ENCODE measurements at regions not wholly inside any gene's neighbourhood (a gene's known extent, or its start where the extent isn't known, plus 50 kb on each side); places are given as distances from the start of the nearest gene placed in this dataset.

- ChIA-PET POLR2A (no interaction called here), CTCF (no interaction called here)
- no peak overlapping the region for H3K4me3 Mint-ChIP-seq
Measured at GRCh38 chr2:33931164-33931563, 332.1 kb upstream of the FAM98A start.

GRCh38 chr2:33929467-33929866 is 330.4 kb upstream of the FAM98A start:
- no peak overlapping the region for H3K4me3 Mint-ChIP-seq
- no peaks in the 10 kb centered on the region for H3K27me3 Mint-ChIP-seq (ENCODE audit: low read depth)
- ATAC-seq, result no peak
- no peaks in the 10 kb centered on the region for H3K9me3 Mint-ChIP-seq
- ChIA-PET CTCF (no interaction called here), POLR2A (no interaction called here)
- H3K36me3 Mint-ChIP-seq, result no peaks in the 10 kb centered on the region
- no peak for TF ChIP-seq ZBTB43 (CRISPR knock-in tag; IDR thresholded peaks at IDR 0.05)
- no peak for TF ChIP-seq E2F4 (CRISPR knock-in tag; IDR thresholded peaks at IDR 0.05; ENCODE audit: borderline replicate concordance, low read depth)
- no peak for TF ChIP-seq IRF1 (CRISPR knock-in tag; IDR thresholded peaks at IDR 0.05)
- H3K27ac Mint-ChIP-seq, result no peak overlapping the region
- peaks cover 8% of the 10 kb centered on the region for H3K4me1 Mint-ChIP-seq
- DNase-seq (ENCODE audit: low spot score), result no peak

More at GRCh38 chr2:33931164-33931563, 332.1 kb upstream of the FAM98A start:
- no peaks in the 10 kb centered on the region for H3K27me3 Mint-ChIP-seq (ENCODE audit: low read depth)
- TF ChIP-seq ZBTB21 (CRISPR knock-in tag; IDR thresholded peaks at IDR 0.05; ENCODE audit: borderline replicate concordance) (no peak), ATF3 (CRISPR knock-in tag; conservative IDR thresholded peaks at IDR 0.05) (no peak)
- ATAC-seq (no peak), DNase-seq (ENCODE audit: low spot score) (no peak)
- H3K36me3 Mint-ChIP-seq, result no peaks in the 10 kb centered on the region
- H3K27ac Mint-ChIP-seq, result no peak overlapping the region
- peaks cover under 1% of the 10 kb centered on the region for H3K9me3 Mint-ChIP-seq
- peaks cover 2% of the 10 kb centered on the region; the same call in 1 of the 2 replicates for H3K4me1 Mint-ChIP-seq

GRCh38 chr2:33927756-33928155 is 328.7 kb upstream of the FAM98A start:
- Mint-ChIP-seq H3K9me3 (peaks cover under 1% of the 10 kb centered on the region), H3K27me3 (ENCODE audit: low read depth) (no peaks in the 10 kb centered on the region), H3K27ac (no peak overlapping the region), H3K4me3 (no peak overlapping the region), H3K36me3 (no peaks in the 10 kb centered on the region), H3K4me1 (peaks cover 8% of the 10 kb centered on the region)
- ChIA-PET CTCF (no interaction called here), POLR2A (no interaction called here)
- ATAC-seq (no peak), DNase-seq (ENCODE audit: low spot score) (no peak)
- TF ChIP-seq NFE2L1 (CRISPR knock-in tag; IDR thresholded peaks at IDR 0.05), result no peak
- TF ChIP-seq KAT7 (CRISPR knock-in tag; IDR thresholded peaks at IDR 0.05; ENCODE audit: borderline replicate concordance), result no peak
- TF ChIP-seq USF2 (CRISPR knock-in tag; IDR thresholded peaks at IDR 0.05), result no peak
- no peak for TF ChIP-seq FOXK1 (CRISPR knock-in tag; IDR thresholded peaks at IDR 0.05)
- TF ChIP-seq CREM (CRISPR knock-in tag; IDR thresholded peaks at IDR 0.05), result no peak
- no peak for TF ChIP-seq E2F5 (CRISPR knock-in tag; IDR thresholded peaks at IDR 0.05)
- no peak for TF ChIP-seq PRDM15 (CRISPR knock-in tag; IDR thresholded peaks at IDR 0.05)
- TF ChIP-seq MLX (CRISPR knock-in tag; IDR thresholded peaks at IDR 0.05), result no peak
- TF ChIP-seq ZNF425 (CRISPR knock-in tag; conservative IDR thresholded peaks at IDR 0.05), result no peak
- no peak for TF ChIP-seq SMAD4 (CRISPR knock-in tag; IDR thresholded peaks at IDR 0.05)
- TF ChIP-seq ERG (CRISPR knock-in tag; IDR thresholded peaks at IDR 0.05), result no peak
- TF ChIP-seq FOXJ3 (CRISPR knock-in tag; IDR thresholded peaks at IDR 0.05; ENCODE audit: borderline replicate concordance), result no peak
- no peak for TF ChIP-seq ZNF219 (CRISPR knock-in tag; IDR thresholded peaks at IDR 0.05; ENCODE audit: borderline replicate concordance)
- no peak for TF ChIP-seq TEAD1 (CRISPR knock-in tag; IDR thresholded peaks at IDR 0.05)

Data from WTC11 (cell line).